WTC11 (cell line): ENCODE measurements at regions not wholly inside any gene's neighbourhood (a gene's known extent, or its start where the extent isn't known, plus 50 kb on each side); places are given as distances from the start of the nearest gene placed in this dataset.

Experiments
- ATAC-seq: fragments of 200-7000 bp; cut with Tn5 transposase; 2 replicates; pipeline ENCODE4 v1.10.0; 2021; ENCODE audit warnings: mild to moderate bottlenecking, moderate library complexity
- CTCF ChIA-PET: fragments of 300-600 bp; sonication (Branson Sonifier 250); formaldehyde crosslinking; loops from one replicate; lab custom pipeline; 2021; ENCODE audit warnings: antibody characterized with exemption; lab: Charles Lee
- POLR2A ChIA-PET: fragments of 350-600 bp; sonication (Branson Sonifier 250); formaldehyde crosslinking; loops from one replicate; lab custom pipeline; 2021; ENCODE audit warnings: antibody characterized with exemption; lab: Charles Lee
- DNase-seq: peaks from one replicate; pipeline ENCODE4 v3.0.0; 2021; ENCODE audit warnings: low spot score
- H3K27ac Mint-ChIP-seq: 2 replicates; pipeline ENCODE4 v1.8.0; 2021; ENCODE audit warnings: mixed read lengths
- H3K27me3 Mint-ChIP-seq: 2 replicates; pipeline ENCODE4 v1.8.0; 2021; ENCODE audit warnings: low read depth, mild to moderate bottlenecking, moderate library complexity, mixed read lengths
- H3K36me3 Mint-ChIP-seq: 2 replicates; pipeline ENCODE4 v1.8.0; 2021; ENCODE audit warnings: mixed read lengths
- H3K4me1 Mint-ChIP-seq: 2 replicates; pipeline ENCODE4 v1.8.0; 2022; ENCODE audit warnings: mixed read lengths
- H3K4me3 Mint-ChIP-seq: 2 replicates; pipeline ENCODE4 v1.8.0; 2021; ENCODE audit warnings: mild to moderate bottlenecking, moderate library complexity, mixed read lengths
- H3K9me3 Mint-ChIP-seq: 2 replicates; pipeline ENCODE4 v1.8.0; 2021; ENCODE audit warnings: mixed read lengths
- CREB1 ChIP-seq: sonication (generic); formaldehyde crosslinking; IDR thresholded peaks from 2 replicates; pipeline ENCODE4 v1.8.0; 2023; ENCODE audit warnings: mild to moderate bottlenecking, missing genetic modification reagents
- ESRRA ChIP-seq: sonication (generic); formaldehyde crosslinking; IDR thresholded peaks from 2 replicates; pipeline ENCODE4 v1.8.1; 2022; ENCODE audit warnings: mild to moderate bottlenecking, missing genetic modification reagents, borderline replicate concordance
- ETV6 ChIP-seq: sonication (generic); formaldehyde crosslinking; IDR thresholded peaks from 2 replicates; pipeline ENCODE4 v1.8.1; 2022; ENCODE audit warnings: mild to moderate bottlenecking, missing genetic modification reagents
- FOXK1 ChIP-seq: sonication (generic); formaldehyde crosslinking; IDR thresholded peaks from 2 replicates; pipeline ENCODE4 v1.8.0; 2022; ENCODE audit warnings: mild to moderate bottlenecking, moderate library complexity, missing genetic modification reagents
- IRF2 ChIP-seq: sonication (generic); formaldehyde crosslinking; IDR thresholded peaks from 2 replicates; pipeline ENCODE4 v1.8.0; 2022; ENCODE audit warnings: low read depth, missing genetic modification reagents, borderline replicate concordance
- MYBL2 ChIP-seq: sonication (generic); formaldehyde crosslinking; IDR thresholded peaks from 2 replicates; pipeline ENCODE4 v1.8.1; 2023; ENCODE audit warnings: mild to moderate bottlenecking, moderate library complexity, missing genetic modification reagents
- NFATC4 ChIP-seq: fragments of 250-450 bp; sonication (Bioruptor Pico); IDR thresholded peaks from 2 replicates; pipeline ENCODE4 v1.9.0; 2021; ENCODE audit warnings: mild to moderate bottlenecking
- NFYB ChIP-seq: sonication (generic); formaldehyde crosslinking; conservative IDR thresholded peaks from 2 replicates; pipeline ENCODE4 v1.8.0; 2022; ENCODE audit warnings: low read depth, missing genetic modification reagents
- NR3C1 ChIP-seq: sonication (generic); formaldehyde crosslinking; conservative IDR thresholded peaks from 2 replicates; pipeline ENCODE4 v1.8.1; 2023; ENCODE audit warnings: low read depth, mild to moderate bottlenecking, missing genetic modification reagents
- SOX15 ChIP-seq: fragments of 250-450 bp; sonication (Bioruptor Pico); IDR thresholded peaks from 2 replicates; pipeline ENCODE4 v1.9.0; 2021; ENCODE audit warnings: mild to moderate bottlenecking
- TEAD4 ChIP-seq: sonication (generic); formaldehyde crosslinking; IDR thresholded peaks from 2 replicates; pipeline ENCODE4 v1.8.0; 2022; ENCODE audit warnings: mild to moderate bottlenecking, missing genetic modification reagents
- TP53 ChIP-seq: sonication (generic); formaldehyde crosslinking; IDR thresholded peaks from 2 replicates; pipeline ENCODE4 v1.8.1; 2023; ENCODE audit warnings: mild to moderate bottlenecking, missing genetic modification reagents
- ZBTB21 ChIP-seq: sonication (generic); formaldehyde crosslinking; IDR thresholded peaks from 2 replicates; pipeline ENCODE4 v1.8.1; 2023; ENCODE audit warnings: mild to moderate bottlenecking, missing genetic modification reagents, borderline replicate concordance
- ZNF138 ChIP-seq: sonication (generic); formaldehyde crosslinking; conservative IDR thresholded peaks from 2 replicates; pipeline ENCODE4 v1.8.1; 2022; ENCODE audit warnings: mild to moderate bottlenecking, moderate library complexity, missing genetic modification reagents
- ZNF232 ChIP-seq: sonication (generic); formaldehyde crosslinking; IDR thresholded peaks from 2 replicates; pipeline ENCODE4 v1.8.0; 2022; ENCODE audit warnings: mild to moderate bottlenecking, missing genetic modification reagents
- ZNF396 ChIP-seq: fragments of 250-450 bp; sonication (Bioruptor Pico); IDR thresholded peaks from 2 replicates; pipeline ENCODE4 v1.8.0; 2021; ENCODE audit warnings: mild to moderate bottlenecking, moderate library complexity, borderline replicate concordance
- ZNF671 ChIP-seq: fragments of 250-450 bp; sonication (Bioruptor Pico); IDR thresholded peaks from 2 replicates; pipeline ENCODE4 v1.8.0; 2021; ENCODE audit warnings: mild to moderate bottlenecking
- TF ChIP-seq, protein P1 (sequence below): sonication (generic); formaldehyde crosslinking; IDR thresholded peaks from 2 replicates; pipeline ENCODE4 v1.8.1; 2022; ENCODE audit warnings: low read depth, mild to moderate bottlenecking, moderate library complexity, missing genetic modification reagents, borderline replicate concordance
- TF ChIP-seq, protein P2 (sequence below): sonication (generic); formaldehyde crosslinking; IDR thresholded peaks from 2 replicates; pipeline ENCODE4 v1.8.1; 2023; ENCODE audit warnings: mild to moderate bottlenecking, missing genetic modification reagents, moderate library complexity
- TF ChIP-seq, protein P3 (sequence below): sonication (generic); formaldehyde crosslinking; conservative IDR thresholded peaks from 2 replicates; pipeline ENCODE4 v1.8.1; 2023; ENCODE audit warnings: mild to moderate bottlenecking, low read depth, missing genetic modification reagents, moderate library complexity
- TF ChIP-seq, protein P4 (sequence below): sonication (generic); formaldehyde crosslinking; IDR thresholded peaks from 2 replicates; pipeline ENCODE4 v1.8.0; 2022; ENCODE audit warnings: mild to moderate bottlenecking, missing genetic modification reagents
- TF ChIP-seq, protein P5 (sequence below): sonication (generic); formaldehyde crosslinking; IDR thresholded peaks from 2 replicates; pipeline ENCODE4 v1.8.1; 2022; ENCODE audit warnings: mild to moderate bottlenecking, moderate library complexity, missing genetic modification reagents
- TF ChIP-seq, protein P6 (sequence below): fragments of 250-450 bp; sonication (Bioruptor Pico); IDR thresholded peaks from 2 replicates; pipeline ENCODE4 v1.9.0; 2021; ENCODE audit warnings: mild to moderate bottlenecking

DNA sequence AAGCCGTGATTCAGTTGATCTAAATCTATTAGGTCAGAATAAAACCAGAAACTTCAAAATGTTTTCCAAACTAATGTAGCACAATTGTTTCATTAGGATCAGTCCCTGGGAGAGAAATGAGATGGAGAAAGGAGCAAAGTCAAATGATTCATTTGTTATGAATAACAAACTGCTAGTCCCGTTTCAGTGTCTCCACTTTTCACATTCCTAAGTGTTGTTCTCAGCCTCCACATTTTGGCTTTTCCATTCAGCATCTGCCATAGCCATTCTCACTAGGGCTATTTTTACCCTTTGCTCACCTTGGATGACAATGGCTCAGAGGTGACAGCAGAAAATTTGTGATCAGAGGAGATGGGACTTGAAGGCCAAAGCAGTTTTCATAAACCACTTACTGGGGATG lies 314.1 kb upstream of the KIF2A start (continued):
- TF ChIP-seq ZNF138 (CRISPR knock-in tag) (no peak), ZNF396 (CRISPR knock-in tag) (no peak), ZNF232 (CRISPR knock-in tag) (no peak), ETV6 (CRISPR knock-in tag) (no peak), NR3C1 (no peak), MYBL2 (CRISPR knock-in tag) (no peak)
- TF ChIP-seq, protein P1, sequence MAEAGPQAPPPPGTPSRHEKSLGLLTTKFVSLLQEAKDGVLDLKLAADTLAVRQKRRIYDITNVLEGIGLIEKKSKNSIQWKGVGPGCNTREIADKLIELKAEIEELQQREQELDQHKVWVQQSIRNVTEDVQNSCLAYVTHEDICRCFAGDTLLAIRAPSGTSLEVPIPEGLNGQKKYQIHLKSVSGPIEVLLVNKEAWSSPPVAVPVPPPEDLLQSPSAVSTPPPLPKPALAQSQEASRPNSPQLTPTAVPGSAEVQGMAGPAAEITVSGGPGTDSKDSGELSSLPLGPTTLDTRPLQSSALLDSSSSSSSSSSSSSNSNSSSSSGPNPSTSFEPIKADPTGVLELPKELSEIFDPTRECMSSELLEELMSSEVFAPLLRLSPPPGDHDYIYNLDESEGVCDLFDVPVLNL (CRISPR knock-in tag) = no peak
- TF ChIP-seq, protein P2, sequence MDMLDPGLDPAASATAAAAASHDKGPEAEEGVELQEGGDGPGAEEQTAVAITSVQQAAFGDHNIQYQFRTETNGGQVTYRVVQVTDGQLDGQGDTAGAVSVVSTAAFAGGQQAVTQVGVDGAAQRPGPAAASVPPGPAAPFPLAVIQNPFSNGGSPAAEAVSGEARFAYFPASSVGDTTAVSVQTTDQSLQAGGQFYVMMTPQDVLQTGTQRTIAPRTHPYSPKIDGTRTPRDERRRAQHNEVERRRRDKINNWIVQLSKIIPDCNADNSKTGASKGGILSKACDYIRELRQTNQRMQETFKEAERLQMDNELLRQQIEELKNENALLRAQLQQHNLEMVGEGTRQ (CRISPR knock-in tag) = no peak
- TF ChIP-seq, protein P3, sequence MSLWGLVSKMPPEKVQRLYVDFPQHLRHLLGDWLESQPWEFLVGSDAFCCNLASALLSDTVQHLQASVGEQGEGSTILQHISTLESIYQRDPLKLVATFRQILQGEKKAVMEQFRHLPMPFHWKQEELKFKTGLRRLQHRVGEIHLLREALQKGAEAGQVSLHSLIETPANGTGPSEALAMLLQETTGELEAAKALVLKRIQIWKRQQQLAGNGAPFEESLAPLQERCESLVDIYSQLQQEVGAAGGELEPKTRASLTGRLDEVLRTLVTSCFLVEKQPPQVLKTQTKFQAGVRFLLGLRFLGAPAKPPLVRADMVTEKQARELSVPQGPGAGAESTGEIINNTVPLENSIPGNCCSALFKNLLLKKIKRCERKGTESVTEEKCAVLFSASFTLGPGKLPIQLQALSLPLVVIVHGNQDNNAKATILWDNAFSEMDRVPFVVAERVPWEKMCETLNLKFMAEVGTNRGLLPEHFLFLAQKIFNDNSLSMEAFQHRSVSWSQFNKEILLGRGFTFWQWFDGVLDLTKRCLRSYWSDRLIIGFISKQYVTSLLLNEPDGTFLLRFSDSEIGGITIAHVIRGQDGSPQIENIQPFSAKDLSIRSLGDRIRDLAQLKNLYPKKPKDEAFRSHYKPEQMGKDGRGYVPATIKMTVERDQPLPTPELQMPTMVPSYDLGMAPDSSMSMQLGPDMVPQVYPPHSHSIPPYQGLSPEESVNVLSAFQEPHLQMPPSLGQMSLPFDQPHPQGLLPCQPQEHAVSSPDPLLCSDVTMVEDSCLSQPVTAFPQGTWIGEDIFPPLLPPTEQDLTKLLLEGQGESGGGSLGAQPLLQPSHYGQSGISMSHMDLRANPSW = no peak
- TF ChIP-seq, protein P4, sequence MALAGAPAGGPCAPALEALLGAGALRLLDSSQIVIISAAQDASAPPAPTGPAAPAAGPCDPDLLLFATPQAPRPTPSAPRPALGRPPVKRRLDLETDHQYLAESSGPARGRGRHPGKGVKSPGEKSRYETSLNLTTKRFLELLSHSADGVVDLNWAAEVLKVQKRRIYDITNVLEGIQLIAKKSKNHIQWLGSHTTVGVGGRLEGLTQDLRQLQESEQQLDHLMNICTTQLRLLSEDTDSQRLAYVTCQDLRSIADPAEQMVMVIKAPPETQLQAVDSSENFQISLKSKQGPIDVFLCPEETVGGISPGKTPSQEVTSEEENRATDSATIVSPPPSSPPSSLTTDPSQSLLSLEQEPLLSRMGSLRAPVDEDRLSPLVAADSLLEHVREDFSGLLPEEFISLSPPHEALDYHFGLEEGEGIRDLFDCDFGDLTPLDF = no peak
- TF ChIP-seq, protein P5, sequence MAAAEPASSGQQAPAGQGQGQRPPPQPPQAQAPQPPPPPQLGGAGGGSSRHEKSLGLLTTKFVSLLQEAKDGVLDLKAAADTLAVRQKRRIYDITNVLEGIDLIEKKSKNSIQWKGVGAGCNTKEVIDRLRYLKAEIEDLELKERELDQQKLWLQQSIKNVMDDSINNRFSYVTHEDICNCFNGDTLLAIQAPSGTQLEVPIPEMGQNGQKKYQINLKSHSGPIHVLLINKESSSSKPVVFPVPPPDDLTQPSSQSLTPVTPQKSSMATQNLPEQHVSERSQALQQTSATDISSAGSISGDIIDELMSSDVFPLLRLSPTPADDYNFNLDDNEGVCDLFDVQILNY (CRISPR knock-in tag) = no peak

DNA sequence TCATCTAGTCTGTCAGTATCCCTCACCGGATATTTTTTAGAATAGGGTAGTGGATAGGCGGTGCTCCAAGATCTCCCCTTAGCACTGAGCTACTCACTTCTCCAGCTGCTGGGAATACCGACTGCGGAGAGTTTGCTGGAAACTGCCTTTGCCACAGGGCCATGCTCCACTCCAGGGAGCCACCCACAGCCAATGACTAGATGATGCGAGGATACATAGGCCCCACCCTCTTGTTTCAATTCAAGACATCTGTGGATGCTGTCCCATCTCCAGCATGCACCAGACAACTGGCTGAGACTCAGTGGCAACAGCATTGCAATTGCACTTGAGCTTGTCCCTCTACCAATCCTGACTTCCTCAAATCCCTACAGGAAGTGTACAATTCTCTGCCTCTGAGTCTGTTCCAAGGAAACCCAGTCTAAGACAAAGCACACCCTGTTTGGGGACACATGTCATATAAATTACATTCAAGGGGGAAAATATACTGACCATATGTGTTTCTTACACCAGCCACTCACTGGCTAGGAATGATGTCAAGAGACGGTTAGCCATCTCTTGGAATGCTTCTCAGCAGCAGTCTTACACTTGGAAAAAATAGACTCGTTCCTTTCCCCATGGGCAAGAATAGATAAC lies 312.6 kb upstream of the KIF2A start:
- ChIA-PET POLR2A (no interaction called here), CTCF (no interaction called here)
- H3K9me3 Mint-ChIP-seq = no peaks in the 10 kb centered on the region
- H3K4me3 Mint-ChIP-seq = no peak overlapping the region
- no peak for ATAC-seq
- H3K36me3 Mint-ChIP-seq = no peaks in the 10 kb centered on the region
- no peak for DNase-seq
- H3K27ac Mint-ChIP-seq = no peak overlapping the region
- no peaks in the 10 kb centered on the region for H3K4me1 Mint-ChIP-seq
- TF ChIP-seq, protein P4 = no peak
- TF ChIP-seq TP53 (CRISPR knock-in tag) = no peak
- TF ChIP-seq FOXK1 (CRISPR knock-in tag) = no peak
- TF ChIP-seq NR3C1 = no peak
- TF ChIP-seq SOX15 (CRISPR knock-in tag) = no peak
- TF ChIP-seq NFYB = no peak
- TF ChIP-seq CREB1 (CRISPR knock-in tag) = no peak
- TF ChIP-seq, protein P1 (CRISPR knock-in tag) = no peak
- TF ChIP-seq IRF2 (CRISPR knock-in tag) = no peak
- TF ChIP-seq NFATC4 (CRISPR knock-in tag) = no peak
- no peak for TF ChIP-seq TEAD4
- TF ChIP-seq, protein P6, sequence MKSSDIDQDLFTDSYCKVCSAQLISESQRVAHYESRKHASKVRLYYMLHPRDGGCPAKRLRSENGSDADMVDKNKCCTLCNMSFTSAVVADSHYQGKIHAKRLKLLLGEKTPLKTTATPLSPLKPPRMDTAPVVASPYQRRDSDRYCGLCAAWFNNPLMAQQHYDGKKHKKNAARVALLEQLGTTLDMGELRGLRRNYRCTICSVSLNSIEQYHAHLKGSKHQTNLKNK = no peak
- no peak for TF ChIP-seq ZBTB21 (CRISPR knock-in tag)
- TF ChIP-seq, protein P5 (CRISPR knock-in tag) = no peak
- TF ChIP-seq ESRRA (CRISPR knock-in tag) = no peak
- no peak for TF ChIP-seq ETV6 (CRISPR knock-in tag)
- no peak for TF ChIP-seq ZNF671 (CRISPR knock-in tag)
- H3K27me3 Mint-ChIP-seq = no peaks in the 10 kb centered on the region; the same call in 1 of the 2 replicates
